Neural progenitor cell (in vitro differentiated cells): ENCODE measurements at regions not wholly inside any gene's neighbourhood (a gene's known extent, or its start where the extent isn't known, plus 50 kb on each side); places are given as distances from the start of the nearest gene placed in this dataset.

Experiments used
- DNase-seq: peaks from one replicate; pipeline ENCODE4 v3.0.0-alpha.2; 2016; ENCODE audit warnings: low spot score
- H2AFZ ChIP-seq: fragments of 200-600 bp; sonication (generic); replicated peaks from 2 replicates; pipeline ENCODE4 v1.6.1; 2016; ENCODE audit warnings: antibody characterized with exemption
- H3F3A ChIP-seq: fragments of 200-600 bp; sonication (generic); 2 replicates; pipeline ENCODE4 v1.6.1; 2016; ENCODE audit warnings: antibody characterized with exemption, low read depth
- H3K27ac ChIP-seq: fragments of 200-600 bp; sonication (generic); 2 replicates; pipeline ENCODE4 v1.5.1; 2016; ENCODE audit warnings: mild to moderate bottlenecking
- H3K27me3 ChIP-seq: fragments of 200-600 bp; sonication (generic); 2 replicates; pipeline ENCODE4 v1.6.1; 2016; ENCODE audit warnings: mild to moderate bottlenecking, moderate library complexity
- H3K36me3 ChIP-seq: fragments of 200-600 bp; sonication (generic); 2 replicates; pipeline ENCODE4 v1.5.1; 2016
- H3K4me1 ChIP-seq: fragments of 200-600 bp; sonication (generic); 2 replicates; pipeline ENCODE4 v1.6.1; 2016; ENCODE audit warnings: mixed run types
- H3K4me2 ChIP-seq: fragments of 200-600 bp; sonication (generic); 2 replicates; pipeline ENCODE4 v1.6.1; 2016
- H3K4me3 ChIP-seq: fragments of 200-600 bp; sonication (generic); 2 replicates; pipeline ENCODE4 v1.5.1; 2016
- H3K79me2 ChIP-seq: fragments of 200-600 bp; sonication (generic); 2 replicates; pipeline ENCODE4 v1.6.1; 2016; ENCODE audit warnings: low read depth
- H3K9ac ChIP-seq: fragments of 200-600 bp; sonication (generic); 2 replicates; pipeline ENCODE4 v1.6.1; 2016
- H3K9me3 ChIP-seq: fragments of 200-600 bp; sonication (generic); 2 replicates; pipeline ENCODE4 v1.5.1; 2016; ENCODE audit warnings: low read depth
- H4K20me1 ChIP-seq: fragments of 200-600 bp; sonication (generic); 2 replicates; pipeline ENCODE4 v1.6.1; 2016; ENCODE audit warnings: low read depth
- H3K27ac Mint-ChIP-seq: 3 replicates; pipeline ENCODE4 v1.8.0; 2021; ENCODE audit warnings: mixed read lengths
- H3K27me3 Mint-ChIP-seq: 2 replicates; pipeline ENCODE4 v1.8.0; 2022; ENCODE audit warnings: low read depth, mild to moderate bottlenecking, inconsistent platforms, moderate library complexity, mixed read lengths; ENCODE audit not compliant: insufficient read depth
- H3K36me3 Mint-ChIP-seq: 3 replicates; pipeline ENCODE4 v1.8.0; 2021; ENCODE audit warnings: mixed read lengths
- H3K4me1 Mint-ChIP-seq: 3 replicates; pipeline ENCODE4 v1.8.0; 2021; ENCODE audit warnings: mixed read lengths
- H3K4me3 Mint-ChIP-seq: 3 replicates; pipeline ENCODE4 v1.8.0; 2021; ENCODE audit warnings: mild to moderate bottlenecking, moderate library complexity, mixed read lengths
- H3K9me3 Mint-ChIP-seq: 3 replicates; pipeline ENCODE4 v1.8.0; 2020; ENCODE audit warnings: mixed read lengths
- EZH2 ChIP-seq: fragments of 200-600 bp; sonication (generic); IDR thresholded peaks from 2 replicates; pipeline ENCODE4 v1.6.1; 2017; ENCODE audit warnings: antibody characterized with exemption, mild to moderate bottlenecking, moderate library complexity
- EZH2phosphoT487 ChIP-seq: fragments of 200-600 bp; sonication (generic); IDR thresholded peaks from 2 replicates; pipeline ENCODE4 v1.6.1; 2017; ENCODE audit warnings: antibody characterized with exemption
- TF ChIP-seq, protein P1 (sequence below): fragments of 200-600 bp; sonication (generic); IDR thresholded peaks from 2 replicates; pipeline ENCODE4 v1.5.1; 2017; ENCODE audit warnings: antibody characterized with exemption, mild to moderate bottlenecking

GRCh38 chr12:59158066-59158465 is 237.8 kb upstream of the LRIG3 start:
- Histone ChIP-seq H3K36me3 (peaks cover 4% of the 10 kb centered on the region), H3F3A (no peaks in the 10 kb centered on the region), H3K9me3 (no peaks in the 10 kb centered on the region), H3K4me3 (no peak overlapping the region), H2AFZ (no peak overlapping the region), H3K27me3 (no peaks in the 10 kb centered on the region), H3K27ac (no peak overlapping the region), H3K9ac (no peak overlapping the region), H3K4me1 (peaks cover 10% of the 10 kb centered on the region), H3K79me2 (no peaks in the 10 kb centered on the region), H4K20me1 (no peaks in the 10 kb centered on the region), H3K4me2 (no peak overlapping the region)
- Mint-ChIP-seq H3K9me3 (peaks cover 9% of the 10 kb centered on the region), H3K27ac (no peak overlapping the region), H3K4me3 (no peak overlapping the region), H3K27me3 (no peaks in the 10 kb centered on the region), H3K36me3 (no peaks in the 10 kb centered on the region), H3K4me1 (no peaks in the 10 kb centered on the region)
- DNase-seq: peak; percentile 4
- no peak for TF ChIP-seq EZH2phosphoT487
- TF ChIP-seq, protein P1, sequence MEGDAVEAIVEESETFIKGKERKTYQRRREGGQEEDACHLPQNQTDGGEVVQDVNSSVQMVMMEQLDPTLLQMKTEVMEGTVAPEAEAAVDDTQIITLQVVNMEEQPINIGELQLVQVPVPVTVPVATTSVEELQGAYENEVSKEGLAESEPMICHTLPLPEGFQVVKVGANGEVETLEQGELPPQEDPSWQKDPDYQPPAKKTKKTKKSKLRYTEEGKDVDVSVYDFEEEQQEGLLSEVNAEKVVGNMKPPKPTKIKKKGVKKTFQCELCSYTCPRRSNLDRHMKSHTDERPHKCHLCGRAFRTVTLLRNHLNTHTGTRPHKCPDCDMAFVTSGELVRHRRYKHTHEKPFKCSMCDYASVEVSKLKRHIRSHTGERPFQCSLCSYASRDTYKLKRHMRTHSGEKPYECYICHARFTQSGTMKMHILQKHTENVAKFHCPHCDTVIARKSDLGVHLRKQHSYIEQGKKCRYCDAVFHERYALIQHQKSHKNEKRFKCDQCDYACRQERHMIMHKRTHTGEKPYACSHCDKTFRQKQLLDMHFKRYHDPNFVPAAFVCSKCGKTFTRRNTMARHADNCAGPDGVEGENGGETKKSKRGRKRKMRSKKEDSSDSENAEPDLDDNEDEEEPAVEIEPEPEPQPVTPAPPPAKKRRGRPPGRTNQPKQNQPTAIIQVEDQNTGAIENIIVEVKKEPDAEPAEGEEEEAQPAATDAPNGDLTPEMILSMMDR: no peak
- no peak for TF ChIP-seq EZH2

DNA sequence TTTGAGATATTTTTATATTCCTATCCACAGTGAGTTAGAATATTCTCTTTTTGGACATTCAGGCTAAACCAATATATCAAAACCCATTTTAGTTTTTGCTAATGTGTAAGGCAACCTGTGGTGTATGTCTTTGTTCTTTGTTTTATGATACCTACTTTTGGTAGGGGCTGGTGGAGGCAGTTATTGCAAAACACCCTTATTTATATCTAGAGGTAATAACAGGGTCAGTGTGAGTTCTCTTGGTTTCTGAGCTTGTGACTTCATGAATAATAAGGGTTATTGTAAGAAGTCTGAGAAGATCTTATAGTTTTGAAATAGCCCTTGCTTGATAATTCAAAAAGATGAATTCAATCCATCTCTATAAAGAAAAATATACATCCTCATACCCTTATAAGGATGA is 235.1 kb upstream of the LRIG3 start:
- H3K9me3 Mint-ChIP-seq: peaks cover 9% of the 10 kb centered on the region
- no peak overlapping the region for H3K4me3 Mint-ChIP-seq
- no peak overlapping the region for H3K27ac Mint-ChIP-seq
- H3K27ac ChIP-seq: no peak overlapping the region
- H3K4me3 ChIP-seq: no peak overlapping the region
- no peaks in the 10 kb centered on the region for H3K27me3 Mint-ChIP-seq
- no peaks in the 10 kb centered on the region for H3F3A ChIP-seq
- no peaks in the 10 kb centered on the region for H4K20me1 ChIP-seq
- H3K4me2 ChIP-seq: no peak overlapping the region
- no peak overlapping the region for H2AFZ ChIP-seq
- no peaks in the 10 kb centered on the region for H3K27me3 ChIP-seq
- no peak overlapping the region for H3K9ac ChIP-seq
- no peak for DNase-seq
- no peaks in the 10 kb centered on the region for H3K79me2 ChIP-seq
- H3K36me3 Mint-ChIP-seq: no peaks in the 10 kb centered on the region
- no peaks in the 10 kb centered on the region for H3K9me3 ChIP-seq
- H3K36me3 ChIP-seq: peaks cover 4% of the 10 kb centered on the region
- no peak for TF ChIP-seq EZH2phosphoT487
- TF ChIP-seq, protein P1: no peak
- TF ChIP-seq EZH2: no peak
- H3K4me1 Mint-ChIP-seq: no peaks in the 10 kb centered on the region
- H3K4me1 ChIP-seq: peaks cover 10% of the 10 kb centered on the region

- Histone ChIP-seq H4K20me1 (no peaks in the 10 kb centered on the region), H2AFZ (no peak overlapping the region), H3K27me3 (no peaks in the 10 kb centered on the region), H3K36me3 (peaks cover 4% of the 10 kb centered on the region), H3K79me2 (no peaks in the 10 kb centered on the region), H3K4me1 (no peaks in the 10 kb centered on the region), H3K4me3 (no peak overlapping the region), H3K4me2 (no peak overlapping the region), H3K27ac (no peak overlapping the region), H3K9me3 (no peaks in the 10 kb centered on the region), H3F3A (no peaks in the 10 kb centered on the region), H3K9ac (no peak overlapping the region)
- TF ChIP-seq, protein P1: no peak
- TF ChIP-seq EZH2: no peak
- TF ChIP-seq EZH2phosphoT487: no peak
- no peak for DNase-seq
- Mint-ChIP-seq H3K27ac (no peak overlapping the region), H3K4me1 (no peaks in the 10 kb centered on the region), H3K36me3 (no peaks in the 10 kb centered on the region), H3K27me3 (no peaks in the 10 kb centered on the region), H3K9me3 (peaks cover 7% of the 10 kb centered on the region), H3K4me3 (no peak overlapping the region)
Observed at GRCh38 chr12:59151243-59151642, 230.9 kb upstream of the LRIG3 start.
